BLaER1 (cell line): ENCODE measurements at regions not wholly inside any gene's neighbourhood (a gene's known extent, or its start where the extent isn't known, plus 50 kb on each side); places are given as distances from the start of the nearest gene placed in this dataset.
"Not testable (repeated sequence)": the region's sequence is repeated elsewhere in the genome, so short reads cannot be mapped to it uniquely, and the experiment has no call there.

Source experiments
- H3K27ac ChIP-seq: shearing (Covaris generic); formaldehyde crosslinking; 2 replicates; pipeline ENCODE4 v1.8.1; 2022
- H3K27me3 ChIP-seq: shearing (Covaris generic); formaldehyde crosslinking; 2 replicates; pipeline ENCODE4 v1.8.1; 2022
- H3K36me3 ChIP-seq: shearing (Covaris generic); formaldehyde crosslinking; 2 replicates; pipeline ENCODE4 v1.8.1; 2022
- H3K4me1 ChIP-seq: shearing (Covaris generic); formaldehyde crosslinking; 2 replicates; pipeline ENCODE4 v1.8.1; 2022
- H3K4me2 ChIP-seq: shearing (Covaris generic); formaldehyde crosslinking; 2 replicates; pipeline ENCODE4 v1.8.1; 2022
- H3K4me3 ChIP-seq: shearing (Covaris generic); formaldehyde crosslinking; 2 replicates; pipeline ENCODE4 v1.8.1; 2022
- H3K9ac ChIP-seq: shearing (Covaris generic); formaldehyde crosslinking; 2 replicates; pipeline ENCODE4 v1.8.1; 2022
- H3K9me3 ChIP-seq: shearing (Covaris generic); formaldehyde crosslinking; 2 replicates; pipeline ENCODE4 v1.8.1; 2022
- H4K20me1 ChIP-seq: shearing (Covaris generic); formaldehyde crosslinking; 2 replicates; pipeline ENCODE4 v1.8.1; 2022
- Cebpa-rat ChIP-seq: shearing (Covaris generic); IDR thresholded peaks from 2 replicates; pipeline ENCODE4 v1.8.1; 2022

DNA sequence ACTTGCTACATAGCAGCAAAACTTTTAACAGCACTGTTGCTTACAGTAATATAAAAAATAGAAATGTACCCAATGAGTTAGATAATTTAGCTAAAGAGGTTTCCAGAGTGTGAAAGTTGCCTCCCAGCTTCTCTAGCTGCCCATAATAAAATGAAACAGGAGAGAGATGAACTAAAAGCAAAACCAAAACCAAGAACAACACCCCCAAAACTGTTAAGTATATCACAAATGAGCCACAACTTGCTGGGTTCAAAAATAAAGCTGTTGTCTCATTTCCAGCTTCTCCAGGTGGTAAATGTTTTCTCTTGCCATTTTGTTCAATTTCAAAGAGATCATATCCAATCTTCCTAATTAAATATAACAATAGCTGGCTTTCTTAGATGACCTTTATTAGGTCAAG, 614.0 kb downstream of the ETNK1 start:
- Histone ChIP-seq H3K4me2 (no peak overlapping the region), H3K9me3 (no peaks in the 10 kb centered on the region), H3K4me3 (no peak overlapping the region), H3K27me3 (no peaks in the 10 kb centered on the region), H3K27ac (no peak overlapping the region), H4K20me1 (no peaks in the 10 kb centered on the region), H3K4me1 (no peaks in the 10 kb centered on the region), H3K9ac (no peak overlapping the region), H3K36me3 (no peaks in the 10 kb centered on the region)
- TF ChIP-seq Cebpa-rat, result no peak

DNA sequence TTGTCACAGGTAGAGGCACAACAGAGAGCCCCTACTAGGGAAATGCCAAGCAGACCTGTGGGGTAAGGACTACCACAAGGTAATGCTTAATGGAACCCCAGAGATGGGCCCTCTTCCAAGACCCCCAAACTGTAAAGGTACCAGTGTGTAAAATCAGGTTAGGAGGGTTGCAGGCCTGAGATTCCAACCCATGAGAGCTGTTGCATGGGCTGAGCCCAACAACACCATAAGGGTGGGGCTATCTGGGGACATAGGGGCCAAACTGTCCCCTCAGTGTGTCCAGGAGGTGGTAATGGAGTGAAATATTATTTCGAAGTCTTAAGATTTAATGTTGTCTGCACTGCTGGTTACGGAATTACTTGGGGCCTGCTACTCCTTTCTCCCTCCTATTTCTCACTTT, 620.2 kb downstream of the ETNK1 start:
- Histone ChIP-seq H3K36me3 (no peaks in the 10 kb centered on the region), H3K27ac (no peak overlapping the region), H3K9me3 (no peaks in the 10 kb centered on the region), H3K9ac (no peak overlapping the region), H4K20me1 (no peaks in the 10 kb centered on the region), H3K4me3 (no peak overlapping the region), H3K4me1 (no peaks in the 10 kb centered on the region), H3K4me2 (no peak overlapping the region), H3K27me3 (no peaks in the 10 kb centered on the region)
- TF ChIP-seq Cebpa-rat, result no peak

DNA sequence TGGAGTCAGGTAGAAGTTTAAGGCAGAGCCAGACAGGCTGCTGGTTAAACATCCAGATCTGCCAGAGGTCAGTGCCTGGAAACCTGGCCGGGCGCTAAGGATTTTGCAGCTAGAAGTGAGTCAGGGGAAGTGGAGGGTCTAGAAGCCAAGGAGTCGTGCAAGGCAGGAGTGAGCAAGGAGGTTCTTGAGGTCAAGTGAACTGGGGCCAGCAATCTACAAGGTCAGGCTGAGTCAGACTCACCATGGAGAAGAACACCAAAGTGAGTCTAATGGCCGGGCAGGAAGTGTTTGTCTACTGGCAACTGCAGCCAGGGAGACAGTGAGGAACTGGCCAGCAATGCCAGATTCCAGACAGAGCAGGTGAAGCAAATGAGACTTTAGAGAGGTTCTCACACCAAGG, 628.2 kb downstream of the ETNK1 start:
- Histone ChIP-seq H3K27me3 (no peaks in the 10 kb centered on the region), H4K20me1 (no peaks in the 10 kb centered on the region), H3K36me3 (no peaks in the 10 kb centered on the region), H3K9me3 (no peaks in the 10 kb centered on the region), H3K27ac (no peak overlapping the region), H3K9ac (no peak overlapping the region), H3K4me3 (no peak overlapping the region), H3K4me1 (no peaks in the 10 kb centered on the region), H3K4me2 (no peak overlapping the region)
- no peak for TF ChIP-seq Cebpa-rat

DNA sequence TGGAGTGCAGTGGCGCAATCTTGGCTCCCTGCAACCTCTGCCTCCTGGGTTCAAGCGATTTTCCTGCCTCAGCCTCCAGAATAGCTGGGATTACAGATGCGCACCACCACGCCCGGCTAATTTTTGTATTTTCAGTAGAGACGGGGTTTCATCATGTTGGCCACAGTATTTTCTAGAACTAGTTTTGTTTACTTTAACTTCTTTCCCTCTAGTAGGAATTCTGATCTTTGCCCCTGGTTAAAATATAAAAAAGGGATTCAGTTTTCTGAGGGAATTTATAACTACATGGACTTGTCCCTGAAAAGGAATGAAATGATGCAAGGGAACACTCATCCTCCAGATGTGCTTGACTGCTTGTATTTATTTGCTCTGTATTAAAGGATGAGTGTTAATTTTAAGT, 628.9 kb downstream of the ETNK1 start:
- not testable (repeated sequence) for H3K4me2 ChIP-seq, H3K27ac ChIP-seq

DNA sequence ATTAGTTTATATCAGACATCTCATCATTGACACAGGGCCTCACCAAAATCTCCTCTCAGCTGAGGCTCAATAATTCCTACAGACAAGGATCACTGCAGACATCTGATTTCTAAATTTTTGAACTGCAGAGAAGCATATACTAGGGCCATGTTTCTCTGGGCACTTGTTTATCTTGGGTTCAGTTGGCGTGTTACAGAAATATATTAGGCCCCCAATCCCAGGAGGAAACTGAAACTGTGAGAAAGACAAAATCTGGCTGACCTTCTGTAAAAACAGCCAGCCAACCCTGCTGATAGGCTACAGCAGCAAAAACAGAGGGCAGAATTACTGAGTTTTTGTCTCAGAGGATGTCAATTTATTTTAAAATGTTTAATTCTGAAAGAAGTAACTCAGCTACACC, 634.6 kb downstream of the ETNK1 start:
- H3K27ac ChIP-seq, result no peak overlapping the region
- H3K4me2 ChIP-seq, result no peak overlapping the region; the same call in 1 of the 2 replicates
- no peaks in the 10 kb centered on the region for H3K27me3 ChIP-seq
- H4K20me1 ChIP-seq, result no peaks in the 10 kb centered on the region
- peaks cover 8% of the 10 kb centered on the region for H3K4me1 ChIP-seq
- no peaks in the 10 kb centered on the region for H3K36me3 ChIP-seq
- no peak overlapping the region for H3K4me3 ChIP-seq
- no peak for TF ChIP-seq Cebpa-rat
- no peak overlapping the region for H3K9ac ChIP-seq
- no peaks in the 10 kb centered on the region for H3K9me3 ChIP-seq

More for the DNA sequence above, 628.9 kb downstream of the ETNK1 start:
- H3K27me3 ChIP-seq, H3K4me3 ChIP-seq, H3K36me3 ChIP-seq, H3K9ac ChIP-seq, H4K20me1 ChIP-seq, H3K9me3 ChIP-seq, H3K4me1 ChIP-seq: not testable (repeated sequence)

DNA sequence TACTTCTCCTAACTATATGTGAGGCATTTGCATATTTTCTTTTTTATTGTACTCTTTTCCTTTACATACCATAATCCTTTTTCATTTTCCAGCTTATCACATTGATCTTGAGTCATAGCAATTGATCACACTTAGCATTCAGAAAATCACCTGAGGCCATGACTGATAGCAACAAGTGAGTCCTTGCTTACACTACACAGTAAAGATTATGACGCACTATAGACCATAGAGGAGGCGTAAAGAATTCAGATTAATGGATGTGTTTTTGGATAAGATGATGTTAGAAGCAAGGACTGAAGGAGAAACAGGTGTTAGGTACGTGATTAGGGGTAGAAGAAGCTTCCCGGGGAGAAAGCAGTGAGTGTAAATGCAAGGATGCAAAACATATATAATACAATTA, 637.7 kb downstream of the ETNK1 start:
- no peaks in the 10 kb centered on the region for H3K9me3 ChIP-seq
- no peaks in the 10 kb centered on the region for H4K20me1 ChIP-seq
- H3K27ac ChIP-seq, result no peak overlapping the region
- H3K4me1 ChIP-seq, result peaks cover 8% of the 10 kb centered on the region
- no peak for TF ChIP-seq Cebpa-rat
- H3K4me2 ChIP-seq, result no peak overlapping the region
- H3K4me3 ChIP-seq, result no peak overlapping the region
- no peaks in the 10 kb centered on the region for H3K27me3 ChIP-seq
- H3K9ac ChIP-seq, result no peak overlapping the region
- no peaks in the 10 kb centered on the region for H3K36me3 ChIP-seq

DNA sequence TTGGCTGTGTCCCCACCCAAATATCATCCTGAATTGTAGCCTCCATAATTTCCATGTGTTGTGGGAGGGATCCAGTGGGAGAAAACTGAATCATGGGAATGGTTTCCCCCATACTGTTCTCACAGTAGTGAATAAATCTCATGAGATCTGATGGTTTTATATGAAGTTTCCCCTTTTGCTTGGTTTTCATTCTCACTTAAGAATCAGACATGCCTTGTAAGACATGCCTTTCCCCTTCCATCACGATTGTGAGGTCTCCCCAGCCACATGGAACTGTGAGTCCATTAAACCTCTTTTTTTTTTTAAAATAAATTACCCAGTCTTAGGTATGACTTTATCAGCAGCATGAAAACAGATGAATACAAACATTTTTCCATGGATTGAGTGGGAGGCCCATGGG, 652.9 kb downstream of the ETNK1 start:
- H3K27ac ChIP-seq, result no peak overlapping the region
- TF ChIP-seq Cebpa-rat, result no peak
- H3K4me3 ChIP-seq, result no peak overlapping the region
- H3K9me3 ChIP-seq, result no peaks in the 10 kb centered on the region
- no peaks in the 10 kb centered on the region for H4K20me1 ChIP-seq
- H3K4me2 ChIP-seq, result no peak overlapping the region
- H3K4me1 ChIP-seq, result no peaks in the 10 kb centered on the region
- no peak overlapping the region for H3K9ac ChIP-seq
- H3K27me3 ChIP-seq, result no peaks in the 10 kb centered on the region
- no peaks in the 10 kb centered on the region for H3K36me3 ChIP-seq

DNA sequence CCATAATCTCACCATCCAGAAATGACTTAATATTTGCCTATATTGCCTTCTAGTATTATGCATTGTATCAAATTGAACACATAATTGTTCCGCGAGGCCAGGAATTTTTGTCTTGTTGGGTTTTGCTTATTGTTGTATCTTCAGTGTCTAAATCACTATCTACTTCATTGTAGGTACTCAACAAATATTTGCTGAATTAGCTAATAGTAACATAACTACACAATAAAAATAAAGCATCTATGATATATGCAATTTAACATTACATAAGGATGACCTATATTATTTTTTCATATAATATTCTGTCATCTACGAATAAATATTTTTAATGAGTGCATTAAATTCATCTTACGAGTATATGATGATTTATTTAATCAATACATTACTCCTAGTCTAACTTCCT, 656.3 kb downstream of the ETNK1 start:
- no peaks in the 10 kb centered on the region for H4K20me1 ChIP-seq
- H3K4me1 ChIP-seq, result no peaks in the 10 kb centered on the region
- peaks cover 6% of the 10 kb centered on the region for H3K9me3 ChIP-seq
- no peaks in the 10 kb centered on the region for H3K27me3 ChIP-seq
- no peak overlapping the region for H3K27ac ChIP-seq
- H3K4me2 ChIP-seq, result no peak overlapping the region
- no peak overlapping the region for H3K9ac ChIP-seq
- no peak overlapping the region for H3K4me3 ChIP-seq
- TF ChIP-seq Cebpa-rat, result no peak
- no peaks in the 10 kb centered on the region for H3K36me3 ChIP-seq

DNA sequence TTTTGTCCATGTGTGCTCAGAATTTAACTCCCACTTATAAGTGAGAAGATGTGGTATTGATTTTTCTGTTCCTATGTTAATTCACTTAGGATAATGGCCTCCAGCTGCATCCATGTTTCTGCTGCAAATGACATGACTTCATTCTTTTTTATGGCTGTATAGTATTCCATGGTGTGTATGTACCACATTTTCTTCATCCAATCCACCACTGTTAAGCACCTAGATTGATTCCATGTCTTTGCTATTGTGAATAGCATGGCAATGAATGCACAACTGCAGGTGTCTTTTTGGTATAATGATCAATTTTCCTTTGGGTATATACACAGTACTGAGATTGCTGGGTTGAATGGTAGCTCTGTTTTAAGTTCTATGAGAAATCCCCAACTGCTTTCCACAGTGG, 657.7 kb downstream of the ETNK1 start:
- no peaks in the 10 kb centered on the region for H3K4me1 ChIP-seq
- no peaks in the 10 kb centered on the region for H3K36me3 ChIP-seq
- TF ChIP-seq Cebpa-rat, result no peak
- no peaks in the 10 kb centered on the region for H3K27me3 ChIP-seq
- no peak overlapping the region for H3K4me3 ChIP-seq
- peaks cover 6% of the 10 kb centered on the region for H3K9me3 ChIP-seq
- H3K4me2 ChIP-seq, result no peak overlapping the region
- H3K27ac ChIP-seq, result no peak overlapping the region
- H4K20me1 ChIP-seq, result no peaks in the 10 kb centered on the region
- H3K9ac ChIP-seq, result no peak overlapping the region

DNA sequence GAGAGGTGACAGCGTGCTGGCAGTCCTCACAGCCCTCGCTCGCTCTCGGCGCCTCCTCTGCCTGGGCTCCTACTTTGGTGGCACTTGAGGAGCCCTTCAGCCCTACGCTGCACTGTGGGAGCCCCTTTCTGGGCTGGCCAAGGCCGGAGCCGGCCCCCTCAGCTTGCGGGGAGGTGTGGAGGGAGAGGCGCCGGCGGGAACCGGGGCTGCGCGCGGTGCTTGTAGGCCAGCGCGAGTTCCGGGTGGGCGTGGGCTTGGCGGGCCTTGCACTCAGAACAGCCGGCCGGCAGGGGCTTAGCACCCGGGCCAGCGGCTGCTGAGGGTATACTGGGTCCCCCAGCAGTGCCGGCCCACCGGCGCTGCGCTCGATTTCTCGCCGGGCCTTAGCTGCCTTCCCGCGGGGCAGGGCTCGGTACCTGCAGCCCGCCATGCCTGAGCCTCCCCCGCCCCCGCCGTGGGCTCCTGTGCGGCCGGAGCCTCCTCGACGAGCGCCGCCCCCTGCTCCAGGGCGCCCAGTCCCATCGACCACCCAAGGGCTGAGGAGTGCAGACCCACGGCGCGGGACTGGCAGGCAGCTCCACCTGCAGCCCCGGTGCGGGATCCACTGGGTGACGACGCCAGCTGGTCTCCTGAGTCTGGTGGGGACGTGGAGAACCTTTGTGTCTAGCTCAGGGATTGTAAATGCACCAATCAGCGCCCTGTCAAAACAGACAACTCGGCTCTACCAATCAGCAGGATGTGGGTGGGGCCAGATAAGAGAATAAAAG, 661.0 kb downstream of the ETNK1 start:
- not testable (repeated sequence) for H3K9me3 ChIP-seq, H3K36me3 ChIP-seq, H3K27me3 ChIP-seq, H3K27ac ChIP-seq, H3K4me3 ChIP-seq, H3K4me2 ChIP-seq, H4K20me1 ChIP-seq, H3K4me1 ChIP-seq, H3K9ac ChIP-seq

DNA sequence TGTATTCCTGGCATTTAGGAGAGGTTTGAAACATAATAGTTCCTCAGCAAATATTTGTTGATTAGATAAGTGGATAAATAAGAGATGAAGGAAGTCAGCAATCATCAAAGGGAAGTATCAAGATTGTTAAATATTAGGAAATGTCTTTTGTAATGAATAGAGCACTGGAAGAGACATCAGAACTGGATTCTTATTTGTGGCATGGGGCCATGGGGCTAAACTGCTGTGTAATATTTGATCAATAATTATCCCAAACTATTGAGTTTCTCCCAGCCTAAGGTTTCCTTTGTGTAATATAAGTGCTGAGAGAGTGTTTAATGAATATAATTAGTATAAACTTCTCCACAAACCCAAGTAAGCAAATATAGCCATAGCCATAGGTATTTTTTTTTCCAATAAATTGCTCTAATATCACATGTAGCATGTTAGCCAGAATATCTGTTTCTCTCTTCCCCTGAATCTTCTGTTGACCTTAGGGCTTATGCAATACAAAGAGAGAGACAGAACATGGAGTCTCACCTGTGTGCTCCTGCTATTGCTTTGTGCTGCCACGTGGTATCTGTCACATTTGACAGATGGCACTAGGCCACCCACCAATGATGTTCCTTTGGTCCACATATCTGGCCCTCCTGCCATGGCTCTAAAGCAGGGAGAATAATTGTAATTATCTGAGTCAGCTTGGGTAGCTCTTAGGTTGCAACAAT, 658.7 kb downstream of the SOX5 start:
- TF ChIP-seq Cebpa-rat, result no peak
- Histone ChIP-seq H3K9ac (no peak overlapping the region), H3K4me3 (no peak overlapping the region), H3K4me1 (no peaks in the 10 kb centered on the region), H3K36me3 (no peaks in the 10 kb centered on the region), H3K27me3 (no peaks in the 10 kb centered on the region), H3K9me3 (peaks cover 5% of the 10 kb centered on the region), H3K27ac (no peak overlapping the region), H4K20me1 (no peaks in the 10 kb centered on the region), H3K4me2 (no peak overlapping the region)
